GM23338 (cell line): ENCODE measurements at regions not wholly inside any gene's neighbourhood (a gene's known extent, or its start where the extent isn't known, plus 50 kb on each side); places are given as distances from the start of the nearest gene placed in this dataset.

Experiments
- ATAC-seq: fragments of 200-7000 bp; cut with Tn5 transposase; 3 replicates; pipeline ENCODE4 v1.9.1; 2020
- DNase-seq: peaks from one replicate; pipeline ENCODE4 v3.0.0-alpha.2; 2015; ENCODE audit warnings: low spot score
- H2AFZ ChIP-seq: fragments of 200-600 bp; sonication (generic); 2 replicates; pipeline ENCODE4 v1.8.0; 2016; ENCODE audit warnings: antibody characterized with exemption, mild to moderate bottlenecking, moderate library complexity
- H3F3A ChIP-seq: fragments of 200-600 bp; sonication (generic); replicated peaks from 2 replicates; pipeline ENCODE4 v1.8.0; 2017; ENCODE audit warnings: antibody characterized with exemption, mixed run types, low read depth
- H3K27ac ChIP-seq: fragments of 200-600 bp; sonication (generic); 2 replicates; pipeline ENCODE4 v1.6.1; 2016; ENCODE audit warnings: low read depth
- H3K27me3 ChIP-seq: fragments of 200-600 bp; sonication (generic); 2 replicates; pipeline ENCODE4 v1.8.0; 2016; ENCODE audit warnings: mild to moderate bottlenecking, mixed run types, moderate library complexity; ENCODE audit not compliant: insufficient read depth
- H3K36me3 ChIP-seq: fragments of 200-600 bp; sonication (generic); 2 replicates; pipeline ENCODE4 v1.8.0; 2016; ENCODE audit warnings: mild to moderate bottlenecking; ENCODE audit not compliant: insufficient read depth
- H3K4me1 ChIP-seq: fragments of 200-600 bp; sonication (generic); 2 replicates; pipeline ENCODE4 v1.8.0; 2016; ENCODE audit warnings: mild to moderate bottlenecking, moderate library complexity; ENCODE audit not compliant: insufficient read depth
- H3K4me2 ChIP-seq: fragments of 200-600 bp; sonication (generic); 2 replicates; pipeline ENCODE4 v1.7.1; 2017; ENCODE audit warnings: mixed run types
- H3K4me3 ChIP-seq: fragments of 200-600 bp; sonication (generic); 2 replicates; pipeline ENCODE4 v1.6.1; 2016; ENCODE audit warnings: mixed run types
- H3K79me2 ChIP-seq: fragments of 200-600 bp; sonication (generic); replicated peaks from 2 replicates; pipeline ENCODE4 v1.8.0; 2017; ENCODE audit warnings: mild to moderate bottlenecking; ENCODE audit not compliant: insufficient read depth
- H3K9me2 ChIP-seq: fragments of 200-600 bp; sonication (generic); 2 replicates; pipeline ENCODE4 v1.8.0; 2017; ENCODE audit not compliant: insufficient read depth
- H4K20me1 ChIP-seq: fragments of 200-600 bp; sonication (generic); replicated peaks from 2 replicates; pipeline ENCODE4 v1.8.0; 2017; ENCODE audit warnings: mild to moderate bottlenecking; ENCODE audit not compliant: insufficient read depth
- H3K27ac Mint-ChIP-seq: 2 replicates; pipeline ENCODE4 v1.8.0; 2020; ENCODE audit warnings: inconsistent platforms, mild to moderate bottlenecking, moderate library complexity, mixed read lengths
- H3K27me3 Mint-ChIP-seq: 3 replicates; pipeline ENCODE4 v1.8.0; 2022; ENCODE audit warnings: low read depth, mild to moderate bottlenecking, moderate library complexity, mixed read lengths, inconsistent platforms; ENCODE audit not compliant: insufficient read depth, poor library complexity
- H3K36me3 Mint-ChIP-seq: 3 replicates; pipeline ENCODE4 v1.8.0; 2021; ENCODE audit warnings: low read depth, mild to moderate bottlenecking, inconsistent platforms, moderate library complexity, mixed read lengths
- H3K4me1 Mint-ChIP-seq: 3 replicates; pipeline ENCODE4 v1.8.0; 2020; ENCODE audit warnings: mild to moderate bottlenecking, inconsistent platforms, mixed read lengths
- H3K4me3 Mint-ChIP-seq: 3 replicates; pipeline ENCODE4 v1.8.0; 2021; ENCODE audit warnings: moderate library complexity, mild to moderate bottlenecking, inconsistent platforms, mixed read lengths
- H3K9me3 Mint-ChIP-seq: 3 replicates; pipeline ENCODE4 v1.8.0; 2020; ENCODE audit warnings: moderate library complexity, mild to moderate bottlenecking, inconsistent platforms, mixed read lengths
- CREB1 ChIP-seq: fragments of 250-450 bp; sonication (Bioruptor Pico); IDR thresholded peaks from 2 replicates; pipeline ENCODE4 v1.5.0; 2020; ENCODE audit warnings: low read depth, mild to moderate bottlenecking, moderate library complexity
- CTCF ChIP-seq, 2 experiments: fragments of 200-600 bp in 1 of 2; sonication (generic) in 1 of 2; conservative IDR thresholded peaks; 2 replicates each; pipeline versions ENCODE4 v1.5.1 to v1.6.1; 2016 to 2017; ENCODE audit warnings: antibody characterized with exemption in 2 of 2, low read depth in 2 of 2, mild to moderate bottlenecking in 2 of 2, moderate library complexity in 1 of 2
- ETS1 ChIP-seq: IDR thresholded peaks from 2 replicates; pipeline ENCODE4 v1.6.1; 2016; ENCODE audit warnings: antibody characterized with exemption
- EZH2 ChIP-seq: fragments of 200-600 bp; sonication (generic); IDR thresholded peaks from one replicate; pipeline ENCODE4 v1.8.0; 2017; ENCODE audit warnings: antibody characterized with exemption, mild to moderate bottlenecking, low read depth; ENCODE audit not compliant: unreplicated experiment
- EZH2phosphoT487 ChIP-seq: fragments of 200-600 bp; sonication (generic); IDR thresholded peaks from one replicate; pipeline ENCODE4 v1.8.1; 2018; ENCODE audit warnings: antibody characterized with exemption; ENCODE audit not compliant: unreplicated experiment
- JUNB ChIP-seq: IDR thresholded peaks from one replicate; pipeline ENCODE4 v1.6.1; 2016; ENCODE audit warnings: antibody characterized with exemption; ENCODE audit not compliant: unreplicated experiment
- NANOG ChIP-seq: IDR thresholded peaks from 2 replicates; pipeline ENCODE4 v1.6.1; 2016; ENCODE audit warnings: antibody characterized with exemption, borderline replicate concordance
- POLR2AphosphoS5 ChIP-seq: IDR thresholded peaks from 2 replicates; pipeline ENCODE4 v1.6.1; 2016; ENCODE audit warnings: antibody characterized with exemption, low read depth
- REST ChIP-seq: IDR thresholded peaks from one replicate; pipeline ENCODE4 v1.6.1; 2018; ENCODE audit warnings: antibody characterized with exemption; ENCODE audit not compliant: unreplicated experiment
- STAT1 ChIP-seq: IDR thresholded peaks from one replicate; pipeline ENCODE4 v1.6.1; 2016; ENCODE audit warnings: antibody characterized with exemption; ENCODE audit not compliant: unreplicated experiment
- ZNF114 ChIP-seq: fragments of 250-450 bp; sonication (Bioruptor Pico); IDR thresholded peaks from 2 replicates; pipeline ENCODE4 v1.5.0; 2020; ENCODE audit warnings: mild to moderate bottlenecking, moderate library complexity
- ZNF331 ChIP-seq: fragments of 250-450 bp; sonication (Bioruptor Pico); IDR thresholded peaks from 2 replicates; pipeline ENCODE4 v1.5.0; 2020; ENCODE audit warnings: low read depth, mild to moderate bottlenecking, moderate library complexity
- ZNF462 ChIP-seq: fragments of 250-450 bp; sonication (Bioruptor Pico); IDR thresholded peaks from 2 replicates; pipeline ENCODE4 v1.5.0; 2020; ENCODE audit warnings: mild to moderate bottlenecking, moderate library complexity

- Histone ChIP-seq H3K4me2 (0 out of 2 replicates have a peak overlapping the region, but pooled peaks have one; percentile 41), H3K27ac (no peak overlapping the region), H3K9me2 (peaks cover 14% of the 10 kb centered on the region), H3K27me3 (no peaks in the 10 kb centered on the region), H4K20me1 (no peaks in the 10 kb centered on the region), H3K4me3 (no peak overlapping the region), H3K79me2 (no peaks in the 10 kb centered on the region), H2AFZ (no peak overlapping the region), H3K36me3 (no peaks in the 10 kb centered on the region), H3F3A (no peaks in the 10 kb centered on the region), H3K4me1 (no peaks in the 10 kb centered on the region)
- H3K27me3 Mint-ChIP-seq: peaks cover 2% of the 10 kb centered on the region
- ATAC-seq: no peak
- H3K36me3 Mint-ChIP-seq: no peaks in the 10 kb centered on the region
- peaks cover 10% of the 10 kb centered on the region; the same call in 1 of the 3 replicates for H3K4me1 Mint-ChIP-seq
- TF ChIP-seq EZH2phosphoT487 (no peak), EZH2 (no peak), ZNF114 (CRISPR knock-in tag) (no peak), NANOG (no peak), ZNF331 (CRISPR knock-in tag) (no peak), ZNF462 (CRISPR knock-in tag) (no peak), ETS1 (no peak), POLR2AphosphoS5 (no peak), STAT1 (no peak), JUNB (no peak), REST (no peak), CREB1 (CRISPR knock-in tag) (no peak), CTCF (conservative IDR thresholded peaks at IDR 0.05; ENCODE audit: low read depth in 2 of 2) (no peak)
- H3K4me3 Mint-ChIP-seq: no peak overlapping the region
- peak; percentile 20 for DNase-seq
- no peak overlapping the region for H3K27ac Mint-ChIP-seq
- H3K9me3 Mint-ChIP-seq: no peaks in the 10 kb centered on the region
These were observed 427.2 kb downstream of the C6orf118 start for GRCh38 chr6:164882236-164882635.
